ENCODE measurements at regions not wholly inside any gene's neighbourhood (a gene's known extent, or its start where the extent isn't known, plus 50 kb on each side); places are given as distances from the start of the nearest gene placed in this dataset.

DNA sequence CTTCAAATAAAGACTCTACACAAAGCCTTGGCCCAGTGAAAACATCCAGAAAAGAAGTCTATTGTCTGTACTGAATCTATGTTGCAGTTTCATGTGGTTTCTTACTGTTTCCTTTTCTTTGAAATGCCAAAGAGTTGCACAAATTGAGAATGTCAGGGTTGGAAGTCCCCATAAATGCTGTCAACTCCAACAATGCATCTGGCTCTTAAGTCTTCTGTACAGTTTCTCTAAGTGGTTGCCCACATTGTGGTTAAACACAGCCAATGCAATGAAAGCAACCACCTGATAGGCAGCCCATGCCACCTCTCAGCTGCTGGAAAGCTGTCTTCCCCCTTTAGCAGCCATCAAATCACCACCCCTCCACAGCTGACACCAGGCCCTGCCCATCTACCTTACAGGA, 67.2 kb upstream of the C1GALT1C1 start:
- DNase-seq (ENCODE audit: low read depth, low spot score) (no peak), FAIRE-seq (no peak)
- H3K9me3 ChIP-seq (replicated peaks; ENCODE audit: control insufficient read depth, insufficient read depth, low read length): no peaks in the 10 kb centered on the region
- no TSS peak for BruUV-seq (replicated peaks)
- ChIA-PET CTCF (no interaction called here), POLR2A (no interaction called here)
- no peak overlapping the region for H3K4me3 ChIP-seq (replicated peaks in 1 of 3; ENCODE audit: insufficient read depth in 1 of 3, low read depth in 1 of 3, low read length in 3 of 3)
- no peaks in the 10 kb centered on the region for H3K27me3 ChIP-seq (ENCODE audit: control insufficient read depth in 2 of 2, insufficient read depth in 2 of 2, low read length in 2 of 2)
- H4K20me1 ChIP-seq (replicated peaks; ENCODE audit: control insufficient read depth, extremely low read depth, insufficient read depth, low read length): no peaks in the 10 kb centered on the region
- H3K9me1 ChIP-seq (replicated peaks; ENCODE audit: control insufficient read depth, extremely low read depth, insufficient read depth, low read length): no peaks in the 10 kb centered on the region
- intact Hi-C loops (cut with micrococcal nuclease) (no loop called here), dilution Hi-C loops (cut with MboI; ENCODE audit: extremely low pct_ligation_motif_present, low sequenced_read_pairs) (no loop called here)
- TF ChIP-seq, protein P1, sequence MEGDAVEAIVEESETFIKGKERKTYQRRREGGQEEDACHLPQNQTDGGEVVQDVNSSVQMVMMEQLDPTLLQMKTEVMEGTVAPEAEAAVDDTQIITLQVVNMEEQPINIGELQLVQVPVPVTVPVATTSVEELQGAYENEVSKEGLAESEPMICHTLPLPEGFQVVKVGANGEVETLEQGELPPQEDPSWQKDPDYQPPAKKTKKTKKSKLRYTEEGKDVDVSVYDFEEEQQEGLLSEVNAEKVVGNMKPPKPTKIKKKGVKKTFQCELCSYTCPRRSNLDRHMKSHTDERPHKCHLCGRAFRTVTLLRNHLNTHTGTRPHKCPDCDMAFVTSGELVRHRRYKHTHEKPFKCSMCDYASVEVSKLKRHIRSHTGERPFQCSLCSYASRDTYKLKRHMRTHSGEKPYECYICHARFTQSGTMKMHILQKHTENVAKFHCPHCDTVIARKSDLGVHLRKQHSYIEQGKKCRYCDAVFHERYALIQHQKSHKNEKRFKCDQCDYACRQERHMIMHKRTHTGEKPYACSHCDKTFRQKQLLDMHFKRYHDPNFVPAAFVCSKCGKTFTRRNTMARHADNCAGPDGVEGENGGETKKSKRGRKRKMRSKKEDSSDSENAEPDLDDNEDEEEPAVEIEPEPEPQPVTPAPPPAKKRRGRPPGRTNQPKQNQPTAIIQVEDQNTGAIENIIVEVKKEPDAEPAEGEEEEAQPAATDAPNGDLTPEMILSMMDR (IDR thresholded peaks at IDR 0.05; ENCODE audit: extremely low read depth in 1 of 2, insufficient read depth in 1 of 2, low read depth in 1 of 2, low read length in 2 of 2): no peak
- TF ChIP-seq EZH2 (IDR thresholded peaks at IDR 0.05; ENCODE audit: borderline replicate concordance, low read depth, low read length, severe bottlenecking) (no peak), GATA2 (IDR thresholded peaks at IDR 0.05; ENCODE audit: insufficient read depth, insufficient read length, low read depth, low read length) (no peak), FOS (IDR thresholded peaks at IDR 0.05; ENCODE audit: borderline replicate concordance, insufficient read depth, low read length) (no peak), JUN (IDR thresholded peaks at IDR 0.05; ENCODE audit: borderline replicate concordance, insufficient read depth, insufficient read length, low read depth) (no peak)
- no peak overlapping the region for H3K4me2 ChIP-seq (ENCODE audit: insufficient read depth, low read length)
- H3K36me3 ChIP-seq (ENCODE audit: control insufficient read depth in 2 of 2, extremely low read depth in 1 of 2, insufficient read depth in 2 of 2, low read length in 2 of 2): no peaks in the 10 kb centered on the region
- no peaks in the 10 kb centered on the region for H3K79me2 ChIP-seq (ENCODE audit: control insufficient read depth, insufficient read depth, low read length)
- H2AFZ ChIP-seq (ENCODE audit: low read depth, low read length): no peak overlapping the region
- no peak overlapping the region for H3K27ac ChIP-seq (ENCODE audit: insufficient read depth, low read depth, low read length)
- no peak overlapping the region for H3K9ac ChIP-seq (replicated peaks; ENCODE audit: extremely low read depth, insufficient read depth, low read length)
- no peaks in the 10 kb centered on the region for H3K4me1 ChIP-seq (ENCODE audit: control insufficient read depth, extremely low read depth, insufficient read depth, low read length)

DNA sequence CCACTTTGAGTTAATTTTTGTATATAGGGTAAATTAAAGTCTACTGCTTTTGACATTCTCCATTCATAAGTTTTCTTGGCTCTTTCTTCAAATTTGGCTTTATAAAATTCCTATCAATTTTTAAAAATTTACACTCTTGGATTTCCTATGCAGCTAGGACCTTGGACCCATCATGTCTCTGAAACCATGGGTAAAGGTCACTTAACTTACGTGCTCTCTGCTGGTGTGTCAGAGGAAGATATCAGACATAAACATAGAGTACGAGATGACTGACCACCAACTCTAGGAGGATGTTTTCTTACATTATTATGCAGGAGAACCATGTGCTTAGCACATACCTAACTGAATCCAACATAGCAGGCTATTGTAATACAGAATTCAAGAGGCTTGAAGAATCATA, 62.5 kb upstream of the C1GALT1C1 start:
- H3K9ac ChIP-seq (replicated peaks; ENCODE audit: extremely low read depth, insufficient read depth, low read length): no peak overlapping the region
- dilution Hi-C loops (cut with MboI; ENCODE audit: extremely low pct_ligation_motif_present, low sequenced_read_pairs) (no loop called here), intact Hi-C loops (cut with micrococcal nuclease) (no loop called here)
- FAIRE-seq: no peak
- H3K36me3 ChIP-seq (ENCODE audit: control insufficient read depth in 2 of 2, extremely low read depth in 1 of 2, insufficient read depth in 2 of 2, low read length in 2 of 2): no peaks in the 10 kb centered on the region
- H3K27me3 ChIP-seq (ENCODE audit: control insufficient read depth in 2 of 2, insufficient read depth in 2 of 2, low read length in 2 of 2): no peaks in the 10 kb centered on the region
- H4K20me1 ChIP-seq (replicated peaks; ENCODE audit: control insufficient read depth, extremely low read depth, insufficient read depth, low read length): no peaks in the 10 kb centered on the region
- no peak overlapping the region for H3K4me2 ChIP-seq (ENCODE audit: insufficient read depth, low read length)
- H3K4me1 ChIP-seq (ENCODE audit: control insufficient read depth, extremely low read depth, insufficient read depth, low read length): no peaks in the 10 kb centered on the region
- no peaks in the 10 kb centered on the region for H3K79me2 ChIP-seq (ENCODE audit: control insufficient read depth, insufficient read depth, low read length)
- no peak for TF ChIP-seq POLR2AphosphoS5 (IDR thresholded peaks at IDR 0.05; ENCODE audit: insufficient read depth, low read depth, low read length)
- TF ChIP-seq JUN (IDR thresholded peaks at IDR 0.05; ENCODE audit: borderline replicate concordance, insufficient read depth, insufficient read length, low read depth): no peak
- no peak for TF ChIP-seq MYC (IDR thresholded peaks at IDR 0.05; ENCODE audit: low read depth, low read length)
- TF ChIP-seq, protein P1 (IDR thresholded peaks at IDR 0.05; ENCODE audit: extremely low read depth in 1 of 2, insufficient read depth in 1 of 2, low read depth in 1 of 2, low read length in 2 of 2): no peak
- TF ChIP-seq POLR2A (IDR thresholded peaks at IDR 0.05; ENCODE audit: low read depth, low read length): no peak
- no peak for TF ChIP-seq MAX (IDR thresholded peaks at IDR 0.05; ENCODE audit: insufficient read depth, insufficient read length)
- TF ChIP-seq FOS (IDR thresholded peaks at IDR 0.05; ENCODE audit: borderline replicate concordance, insufficient read depth, low read length): no peak
- no peak for TF ChIP-seq GATA2 (IDR thresholded peaks at IDR 0.05; ENCODE audit: insufficient read depth, insufficient read length, low read depth, low read length)
- ChIA-PET POLR2A (no interaction called here), CTCF (no interaction called here)
- H3K9me3 ChIP-seq (replicated peaks; ENCODE audit: control insufficient read depth, insufficient read depth, low read length): no peaks in the 10 kb centered on the region
- no TSS peak for BruUV-seq (replicated peaks)
- H3K9me1 ChIP-seq (replicated peaks; ENCODE audit: control insufficient read depth, extremely low read depth, insufficient read depth, low read length): no peaks in the 10 kb centered on the region
- no peak overlapping the region for H2AFZ ChIP-seq (ENCODE audit: low read depth, low read length)
- H3K4me3 ChIP-seq (replicated peaks in 1 of 3; ENCODE audit: insufficient read depth in 1 of 3, low read depth in 1 of 3, low read length in 3 of 3): no peak overlapping the region
- H3K27ac ChIP-seq (ENCODE audit: insufficient read depth, low read depth, low read length): no peak overlapping the region
- no peak for DNase-seq (ENCODE audit: low read depth, low spot score)
